DMS53 treated with DMSO at 0.1 percent for 48 hours (cell line): ENCODE measurements at regions not wholly inside any gene's neighbourhood (a gene's known extent, or its start where the extent isn't known, plus 50 kb on each side); places are given as distances from the start of the nearest gene placed in this dataset.
"Not testable (repeated sequence)": the region's sequence is repeated elsewhere in the genome, so short reads cannot be mapped to it uniquely, and the experiment has no call there.

ENCODE experiments used
- DNase-seq: peaks from one replicate; lab custom pipeline; 2025; ENCODE audit not compliant: unreplicated experiment; lab: John Stamatoyannopoulos, UW

DNA sequence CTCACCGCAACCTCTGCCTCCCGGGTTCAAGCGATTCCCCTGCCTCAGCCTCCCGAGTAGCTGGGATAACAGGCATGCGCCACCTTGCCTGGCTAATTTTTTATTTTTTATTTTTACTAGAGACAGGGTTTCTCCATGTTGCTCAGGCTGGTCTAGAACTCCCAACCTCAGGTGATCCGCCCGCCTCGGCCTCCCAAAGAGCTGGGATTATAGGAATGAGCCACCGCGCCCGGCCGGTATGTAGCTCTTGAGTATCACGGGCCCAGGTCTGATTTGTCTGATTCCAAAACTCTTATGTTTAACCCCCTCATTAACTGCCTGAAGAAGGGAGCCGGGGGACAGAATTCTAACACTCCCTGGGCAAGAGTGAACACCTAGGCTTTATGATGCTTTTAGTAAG, 91.7 kb upstream of the OLIG2 start:
- not testable (repeated sequence) for DNase-seq

- no peak for DNase-seq
These were observed 90.9 kb upstream of the OLIG2 start for GRCh38 chr21:32934829-32935228.

GRCh38 chr21:32940079-32941014, 85.4 kb upstream of the OLIG2 start:
- peak; percentile 40 for DNase-seq

DNA sequence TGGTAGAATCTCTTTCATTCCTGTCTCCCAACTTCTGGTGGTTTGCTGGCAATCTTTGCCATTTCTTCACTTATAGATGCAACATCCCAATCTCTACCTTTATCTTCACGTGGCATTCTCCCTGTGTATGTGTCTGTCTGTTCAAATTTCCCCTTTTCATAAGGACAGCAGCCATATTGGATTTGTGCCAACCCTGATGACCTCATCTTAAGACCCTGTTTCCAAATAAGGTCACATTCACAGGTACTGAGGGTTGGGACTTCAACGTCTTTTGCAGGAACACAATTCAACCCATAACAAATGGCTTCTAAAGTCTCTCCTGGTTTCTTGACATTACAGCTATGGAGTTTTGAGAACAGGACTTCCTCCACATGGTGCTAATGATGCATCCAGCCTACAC, 84.5 kb upstream of the OLIG2 start:
- no peak for DNase-seq

DNA sequence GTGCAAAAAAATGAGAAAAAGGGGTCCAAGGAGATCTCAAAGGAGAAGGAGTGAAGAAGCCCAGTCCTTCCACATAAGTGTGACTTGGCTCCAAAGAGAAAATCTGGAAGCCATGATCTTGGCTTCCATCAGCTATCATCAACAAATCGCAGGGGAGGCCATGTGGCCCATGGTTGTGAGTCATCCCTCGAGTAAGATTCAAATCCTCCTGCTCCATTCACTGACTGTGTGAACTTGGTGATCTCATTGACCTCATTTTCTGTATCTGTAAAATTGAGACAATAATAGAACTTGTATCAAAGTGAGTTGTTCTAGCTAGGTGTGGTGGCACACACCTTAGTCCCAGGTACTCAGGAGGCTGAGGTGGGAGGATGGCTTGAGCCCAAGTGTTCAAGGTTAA, 79.1 kb upstream of the OLIG2 start:
- DNase-seq = no peak

DNA sequence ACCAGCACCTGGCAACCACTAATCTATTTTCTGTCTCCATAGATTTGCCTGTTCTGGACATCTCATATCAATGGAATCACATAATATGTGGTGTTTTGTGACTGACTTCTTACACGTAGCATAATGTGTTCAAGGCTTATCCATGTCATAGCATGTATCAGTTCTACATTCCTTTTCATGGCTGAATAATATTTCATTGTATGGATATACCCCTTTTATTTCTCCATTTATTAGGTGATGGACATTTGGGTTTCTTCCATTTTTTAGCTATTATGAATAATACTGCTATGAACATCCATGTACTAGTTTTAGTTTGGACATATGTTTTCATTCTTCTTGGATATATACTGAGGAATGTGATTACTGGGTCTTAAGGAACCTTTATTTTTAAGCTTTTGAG, 78.0 kb upstream of the OLIG2 start:
- no peak for DNase-seq

GRCh38 chr21:32949701-32950100, 76.0 kb upstream of the OLIG2 start:
- DNase-seq = no peak

- DNase-seq = no peak
These were observed 74.7 kb upstream of the OLIG2 start for GRCh38 chr21:32951041-32951440.

- DNase-seq = no peak
These were observed 71.4 kb upstream of the OLIG2 start for GRCh38 chr21:32954353-32954752.

DNA sequence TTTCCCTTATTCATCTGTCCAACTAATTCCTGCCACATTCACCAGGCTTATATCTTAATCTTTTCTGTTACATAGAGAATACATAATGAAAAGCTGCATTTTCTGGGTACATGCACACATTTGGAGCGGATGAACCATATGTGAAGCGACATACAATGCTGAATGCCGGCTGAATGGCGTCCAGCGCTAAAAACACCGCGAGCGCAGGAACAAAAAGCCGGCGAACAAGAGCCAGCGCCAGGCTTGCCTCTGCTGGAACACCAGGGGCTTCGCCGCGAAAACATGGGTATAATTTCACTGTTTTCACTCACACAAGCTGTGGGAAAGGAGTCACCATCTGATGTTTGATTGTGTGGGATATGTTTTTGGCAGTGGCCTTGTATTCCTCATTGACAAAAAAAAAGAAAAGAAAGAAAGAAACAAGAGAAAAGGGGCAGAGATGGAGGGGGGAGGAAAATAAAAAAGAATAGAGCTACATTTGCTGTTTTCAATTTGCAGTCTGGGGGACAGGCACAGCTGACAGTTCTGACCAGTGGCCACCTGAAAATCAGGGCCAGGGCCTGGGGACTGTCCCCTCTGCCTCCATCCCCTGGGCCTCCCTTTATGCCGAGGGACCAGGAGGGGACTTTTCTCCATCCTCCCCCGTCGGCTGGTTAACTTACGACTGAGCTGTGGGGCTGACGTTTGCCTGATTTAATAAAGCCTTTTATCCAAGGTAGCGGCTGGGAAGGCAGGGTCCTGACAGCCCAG, 70.2 kb upstream of the OLIG2 start:
- DNase-seq = no peak

- DNase-seq = no peak
These were observed 69.6 kb upstream of the OLIG2 start for GRCh38 chr21:32956061-32956656.

DNA sequence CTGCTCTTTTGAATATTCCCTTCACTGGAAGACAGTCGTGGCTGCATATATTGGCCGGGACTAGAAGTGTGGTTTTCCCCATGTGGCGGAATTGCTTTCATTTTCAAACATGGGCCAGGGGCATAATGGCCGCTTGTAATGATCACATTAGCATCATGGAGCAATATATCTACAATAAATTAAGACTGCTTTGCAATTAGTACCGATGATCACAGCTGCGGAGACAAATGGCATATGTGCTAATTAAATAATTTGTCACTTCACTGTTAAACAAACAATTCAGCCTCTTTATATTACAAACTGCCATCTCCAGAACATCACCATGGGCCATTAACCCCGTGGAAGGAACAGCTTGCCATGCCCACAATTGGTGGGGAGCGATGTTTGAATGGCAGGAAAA, 68.2 kb upstream of the OLIG2 start:
- DNase-seq = no peak

DNA sequence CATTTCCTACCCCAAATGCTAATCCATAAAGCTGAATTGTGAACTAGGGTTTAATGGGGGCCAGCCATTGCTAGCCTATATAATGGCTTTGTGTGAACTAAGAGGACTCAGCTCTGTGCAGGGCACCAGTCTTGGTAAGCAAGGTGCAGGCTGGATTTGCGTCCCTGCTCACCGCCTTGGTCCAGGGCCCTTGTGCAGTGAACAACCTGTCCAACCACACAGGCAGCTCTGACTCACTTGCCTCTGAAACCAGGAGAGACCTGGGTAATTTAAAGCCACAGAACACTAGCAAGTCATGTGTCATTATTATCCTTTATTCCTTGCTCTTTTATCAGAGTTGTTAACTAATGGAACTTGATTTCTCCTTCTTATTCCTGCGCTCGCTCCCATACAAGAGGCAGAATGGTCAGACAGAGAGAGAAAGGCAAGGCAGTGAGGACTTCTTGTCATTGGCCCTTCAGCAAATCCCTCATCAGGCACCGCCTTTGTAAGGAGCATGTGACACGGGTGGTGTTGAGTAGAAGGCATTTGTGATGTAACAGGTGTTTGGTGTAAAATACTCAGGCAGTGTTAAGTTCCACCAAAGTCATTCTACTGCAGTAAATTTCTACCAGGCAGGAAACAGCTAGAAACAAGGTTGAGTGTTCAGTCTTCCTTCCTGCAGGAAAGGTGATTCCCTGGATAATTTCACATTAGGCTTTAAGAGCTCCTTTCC, 67.3 kb upstream of the OLIG2 start:
- DNase-seq = no peak

DNA sequence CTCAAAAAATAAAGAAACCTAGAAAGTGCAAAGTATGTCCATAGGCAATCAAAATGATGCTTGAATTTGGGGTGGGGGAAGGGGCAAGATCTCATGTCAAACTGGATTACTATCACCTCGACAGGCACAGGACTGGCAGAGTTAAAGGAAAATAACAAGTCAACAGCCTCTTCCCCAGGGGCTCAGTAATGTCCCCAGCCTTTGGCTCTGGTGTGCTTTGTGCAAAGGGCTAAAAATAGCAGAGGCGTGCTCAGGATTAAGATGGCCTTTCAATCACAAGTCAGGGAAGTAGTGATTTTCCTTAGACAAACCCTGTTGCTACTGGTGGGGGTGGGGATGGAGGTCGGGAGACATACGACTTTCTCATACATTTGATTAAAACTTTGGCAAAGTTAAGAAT, 63.5 kb upstream of the OLIG2 start:
- no peak for DNase-seq

DNA sequence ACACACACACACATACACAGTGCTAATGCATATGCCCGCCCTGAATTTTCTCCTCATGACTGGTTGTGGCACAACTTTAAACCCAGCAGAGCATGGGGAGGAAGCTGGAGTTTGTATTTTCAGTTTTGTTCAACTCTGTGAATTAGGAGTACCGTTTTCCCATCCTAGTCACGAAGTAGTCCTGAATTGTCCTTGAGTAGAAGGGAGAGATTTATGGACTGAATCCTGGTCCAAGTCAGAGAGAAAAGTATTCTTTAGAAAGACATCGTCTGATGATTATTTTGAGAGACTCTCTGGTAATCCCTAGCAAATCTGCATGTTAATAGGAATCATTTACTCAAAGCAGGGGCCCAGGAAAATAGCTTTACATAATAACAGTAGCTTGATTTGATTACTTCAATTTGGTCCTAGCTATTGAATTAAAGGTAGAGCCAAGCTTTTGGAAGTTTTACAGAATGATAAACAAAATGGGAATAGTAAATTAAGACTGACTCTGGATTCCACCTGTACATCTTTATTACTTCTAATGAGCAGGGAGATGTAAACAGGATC, 60.5 kb upstream of the OLIG2 start:
- DNase-seq = no peak

GRCh38 chr21:32966120-32966519, 59.6 kb upstream of the OLIG2 start:
- no peak for DNase-seq

GRCh38 chr21:32968103-32968502, 57.6 kb upstream of the OLIG2 start:
- DNase-seq = not testable (repeated sequence)

GRCh38 chr21:32974653-32975052, 51.1 kb upstream of the OLIG2 start:
- DNase-seq = no peak

GRCh38 chr21:32975811-32976431, 49.8 kb upstream of the OLIG2 start:
- no peak for DNase-seq
